AG10803 (cell line): ENCODE measurements at regions not wholly inside any gene's neighbourhood (a gene's known extent, or its start where the extent isn't known, plus 50 kb on each side); places are given as distances from the start of the nearest gene placed in this dataset.

Source experiments
- DNase-seq: peaks from one replicate; pipeline ENCODE4 v3.0.0; 2010; ENCODE audit warnings: low read depth
- H3K4me3 ChIP-seq: 2 replicates; pipeline ENCODE4 v1.5.1; 2011; ENCODE audit warnings: mild to moderate bottlenecking, low read length, control low read depth
- TF ChIP-seq, protein P1 (sequence below): conservative IDR thresholded peaks from 2 replicates; pipeline ENCODE4 v1.5.1; 2011; ENCODE audit warnings: mild to moderate bottlenecking, low read length, control low read depth, inconsistent platforms

DNA sequence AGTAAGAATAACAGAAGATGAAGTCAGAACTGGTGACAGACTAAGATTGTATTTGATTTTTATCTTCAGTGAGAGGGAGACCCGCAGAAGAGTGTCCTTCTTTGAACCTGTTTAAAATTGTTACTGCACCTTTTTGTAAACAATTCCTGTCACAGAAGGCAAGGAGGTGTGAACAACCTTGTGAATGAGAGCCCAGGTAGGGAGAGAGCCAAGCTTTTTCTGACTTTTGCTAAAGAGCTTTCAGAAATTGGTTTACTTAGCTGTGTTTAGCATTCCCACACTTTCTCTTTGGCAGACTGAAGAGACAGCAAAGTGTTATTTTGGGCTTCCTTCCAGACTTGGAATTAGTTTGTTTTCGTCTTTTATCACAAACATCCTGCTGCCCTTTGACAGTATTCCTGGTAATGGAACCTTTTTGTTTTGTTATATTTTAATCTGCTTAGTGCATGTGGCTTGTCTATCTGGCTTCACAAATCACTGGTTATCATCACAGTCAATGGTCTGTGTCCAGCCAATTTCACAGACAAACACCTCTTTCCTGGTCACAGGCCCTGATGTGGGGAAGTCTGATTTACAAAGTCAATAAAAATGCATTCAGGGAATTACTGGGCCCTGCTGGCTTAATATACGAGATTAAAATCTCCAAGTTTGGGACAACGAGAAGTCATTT, 85.7 kb upstream of the HS3ST2 start:
- DNase-seq = no peak

DNA sequence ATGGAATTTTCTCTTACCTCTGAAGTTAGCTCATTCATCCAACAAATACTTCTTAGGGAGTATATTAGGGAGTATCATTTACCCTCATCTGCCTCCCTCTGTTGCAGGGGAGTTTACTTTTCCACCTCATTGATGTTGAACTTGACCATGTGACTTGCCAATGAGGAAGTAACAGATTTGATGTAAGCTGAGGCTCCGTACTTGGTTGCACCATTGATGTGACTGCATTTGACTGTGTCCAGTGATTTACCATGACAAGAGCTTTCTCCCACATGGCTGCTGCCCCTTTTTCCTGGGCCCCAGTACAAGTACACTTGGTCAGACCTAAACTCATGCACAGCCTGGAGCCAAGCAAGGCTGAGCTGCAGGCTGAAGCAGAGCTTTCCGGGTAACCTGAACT, 81.6 kb upstream of the HS3ST2 start:
- no peak for DNase-seq
- TF ChIP-seq, protein P1, sequence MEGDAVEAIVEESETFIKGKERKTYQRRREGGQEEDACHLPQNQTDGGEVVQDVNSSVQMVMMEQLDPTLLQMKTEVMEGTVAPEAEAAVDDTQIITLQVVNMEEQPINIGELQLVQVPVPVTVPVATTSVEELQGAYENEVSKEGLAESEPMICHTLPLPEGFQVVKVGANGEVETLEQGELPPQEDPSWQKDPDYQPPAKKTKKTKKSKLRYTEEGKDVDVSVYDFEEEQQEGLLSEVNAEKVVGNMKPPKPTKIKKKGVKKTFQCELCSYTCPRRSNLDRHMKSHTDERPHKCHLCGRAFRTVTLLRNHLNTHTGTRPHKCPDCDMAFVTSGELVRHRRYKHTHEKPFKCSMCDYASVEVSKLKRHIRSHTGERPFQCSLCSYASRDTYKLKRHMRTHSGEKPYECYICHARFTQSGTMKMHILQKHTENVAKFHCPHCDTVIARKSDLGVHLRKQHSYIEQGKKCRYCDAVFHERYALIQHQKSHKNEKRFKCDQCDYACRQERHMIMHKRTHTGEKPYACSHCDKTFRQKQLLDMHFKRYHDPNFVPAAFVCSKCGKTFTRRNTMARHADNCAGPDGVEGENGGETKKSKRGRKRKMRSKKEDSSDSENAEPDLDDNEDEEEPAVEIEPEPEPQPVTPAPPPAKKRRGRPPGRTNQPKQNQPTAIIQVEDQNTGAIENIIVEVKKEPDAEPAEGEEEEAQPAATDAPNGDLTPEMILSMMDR = no peak
- no peak overlapping the region for H3K4me3 ChIP-seq

More for the DNA sequence above, 85.7 kb upstream of the HS3ST2 start:
- TF ChIP-seq, protein P1 = no peak
- no peak overlapping the region for H3K4me3 ChIP-seq

DNA sequence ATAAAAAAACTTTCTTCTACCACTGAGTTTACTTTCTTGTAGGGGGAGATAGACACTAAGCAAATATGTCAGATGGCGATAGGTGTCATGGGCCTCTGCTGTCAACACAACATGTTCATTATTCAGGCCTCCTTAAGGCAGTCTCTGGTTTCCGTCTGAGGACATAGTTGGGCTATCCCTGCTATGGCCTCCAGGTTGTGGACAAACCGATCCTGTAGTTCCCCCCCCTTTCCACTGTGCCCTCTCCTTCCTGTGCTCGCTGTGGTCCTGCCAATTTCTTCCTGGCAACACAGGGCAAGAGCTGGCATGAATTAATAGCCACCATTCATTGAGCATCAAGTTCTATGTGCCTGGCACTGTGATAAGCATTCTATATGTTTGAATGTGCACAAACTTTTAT, 81.0 kb upstream of the HS3ST2 start:
- TF ChIP-seq, protein P1 = no peak
- no peak overlapping the region for H3K4me3 ChIP-seq
- no peak for DNase-seq

DNA sequence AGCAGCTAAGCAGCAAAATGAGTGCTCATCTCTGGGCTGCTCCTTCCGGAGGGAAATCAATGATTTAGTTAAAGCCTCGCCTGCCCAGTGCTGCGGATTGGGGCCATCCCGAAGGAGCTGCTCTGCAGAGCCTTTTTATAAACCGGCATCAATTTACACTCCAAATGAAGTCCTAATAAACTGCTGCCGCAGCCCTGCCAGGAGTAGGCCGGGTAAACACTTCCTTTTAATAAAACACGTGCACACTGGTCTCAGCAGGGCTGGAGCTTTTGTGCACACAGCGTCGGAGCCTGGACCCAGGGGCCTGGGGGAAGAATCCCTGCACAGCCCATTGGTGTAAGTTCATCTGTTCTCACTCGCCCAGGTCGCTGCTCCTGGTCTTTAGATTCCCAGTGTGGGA, 79.6 kb upstream of the HS3ST2 start:
- H3K4me3 ChIP-seq = no peak overlapping the region
- no peak for DNase-seq
- TF ChIP-seq, protein P1 = no peak

DNA sequence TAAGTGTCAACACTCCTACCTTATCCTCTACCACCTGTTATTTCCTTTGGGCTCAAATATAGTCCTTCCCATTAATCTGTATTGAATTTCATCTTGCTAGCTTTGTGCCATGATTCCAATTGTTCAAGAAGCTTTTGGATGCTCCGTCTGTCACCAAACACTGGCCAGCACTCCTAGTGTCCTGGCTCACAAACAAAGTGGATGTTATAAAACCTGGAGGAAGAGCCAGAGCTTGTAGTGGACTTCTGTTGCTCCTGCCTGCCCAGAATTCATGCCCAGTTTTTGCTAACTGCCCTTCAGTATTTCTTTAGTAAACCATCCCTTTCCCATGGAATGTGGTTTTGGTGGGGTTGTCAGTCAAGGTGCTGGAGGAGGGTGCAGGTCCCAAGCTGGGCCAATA, 77.2 kb upstream of the HS3ST2 start:
- TF ChIP-seq, protein P1 = no peak
- H3K4me3 ChIP-seq = no peak overlapping the region
- no peak for DNase-seq

DNA sequence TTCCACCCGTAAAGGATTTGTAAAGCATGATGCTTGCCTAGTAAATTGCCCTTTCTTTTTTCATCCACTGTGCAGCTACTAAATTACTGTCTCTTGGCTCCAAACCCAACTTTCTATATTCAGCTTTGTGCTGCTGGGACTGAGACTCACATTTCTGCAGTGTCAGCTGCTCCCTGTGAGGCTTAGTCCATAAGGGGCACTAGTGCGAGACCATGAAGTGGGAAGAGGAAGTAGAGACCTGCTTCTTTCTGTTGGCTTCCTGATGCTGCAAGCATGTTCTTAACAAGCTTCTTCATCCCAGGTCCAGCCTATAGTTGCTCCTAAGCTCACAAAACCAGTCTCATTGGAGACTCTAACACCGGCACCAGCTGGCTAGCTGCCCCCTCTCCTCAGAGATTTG, 74.9 kb upstream of the HS3ST2 start:
- no peak for DNase-seq
- H3K4me3 ChIP-seq = no peak overlapping the region
- TF ChIP-seq, protein P1 = no peak

DNA sequence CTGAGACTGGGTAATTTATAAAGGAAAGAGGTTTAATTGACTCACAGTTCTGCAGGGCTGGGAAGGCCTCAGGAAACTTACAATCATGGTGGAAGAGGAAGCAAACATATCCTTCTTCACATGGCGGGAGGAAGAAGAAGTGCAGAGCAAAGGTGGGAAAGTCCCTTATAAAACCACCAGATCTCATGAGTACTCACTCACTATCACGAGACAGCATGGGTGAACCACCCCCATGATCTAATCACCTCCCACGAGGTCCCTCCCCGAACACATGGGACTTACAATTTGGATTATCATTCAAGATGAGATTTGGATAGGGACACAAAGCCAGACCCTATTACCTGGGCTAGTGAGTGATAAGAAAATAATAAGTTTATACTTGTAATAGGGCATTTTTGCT, 70.6 kb upstream of the HS3ST2 start:
- TF ChIP-seq, protein P1 = no peak
- no peak overlapping the region for H3K4me3 ChIP-seq
- no peak for DNase-seq
